AG09309 (cell line): ENCODE measurements at regions not wholly inside any gene's neighbourhood (a gene's known extent, or its start where the extent isn't known, plus 50 kb on each side); places are given as distances from the start of the nearest gene placed in this dataset.

Source experiments
- DNase-seq: peaks from one replicate; pipeline ENCODE4 v3.0.0-alpha.2; 2010; ENCODE audit warnings: low read depth
- H3K4me3 ChIP-seq: 2 replicates; pipeline ENCODE4 v1.5.1; 2011; ENCODE audit warnings: mild to moderate bottlenecking, low read depth, low read length, moderate library complexity; ENCODE audit not compliant: control insufficient read depth
- CTCF ChIP-seq: IDR thresholded peaks from 2 replicates; pipeline ENCODE4 v1.5.1; 2011; ENCODE audit warnings: mild to moderate bottlenecking, low read depth, low read length, inconsistent platforms; ENCODE audit not compliant: insufficient read depth, control insufficient read depth; ENCODE audit errors: missing control alignments

GRCh38 chr22:22785316-22786065 lies 102.1 kb upstream of the IGLL5 start:
- H3K4me3 ChIP-seq = no peak overlapping the region
- DNase-seq = no peak
- TF ChIP-seq CTCF = no peak

GRCh38 chr22:22786301-22787115 lies 101.1 kb upstream of the IGLL5 start:
- H3K4me3 ChIP-seq = no peak overlapping the region
- no peak for DNase-seq
- no peak for TF ChIP-seq CTCF

- H3K4me3 ChIP-seq = no peak overlapping the region
- no peak for DNase-seq
- TF ChIP-seq CTCF = no peak
Observed at GRCh38 chr22:22787151-22787550, 100.5 kb upstream of the IGLL5 start.

GRCh38 chr22:22787786-22788459 lies 99.7 kb upstream of the IGLL5 start:
- TF ChIP-seq CTCF = peak; percentile 82
- DNase-seq = peak; percentile 1
- H3K4me3 ChIP-seq = no peak overlapping the region

- no peak for DNase-seq
- no peak for TF ChIP-seq CTCF
- no peak overlapping the region for H3K4me3 ChIP-seq
Observed at GRCh38 chr22:22788460-22789037, 99.1 kb upstream of the IGLL5 start.

- no peak overlapping the region for H3K4me3 ChIP-seq
- no peak for DNase-seq
- TF ChIP-seq CTCF = no peak
Observed at GRCh38 chr22:22789233-22789921, 98.2 kb upstream of the IGLL5 start.
